ENCODE measurements at regions not wholly inside any gene's neighbourhood (a gene's known extent, or its start where the extent isn't known, plus 50 kb on each side); places are given as distances from the start of the nearest gene placed in this dataset.

- TF ChIP-seq CTCF (IDR thresholded peaks at IDR 0.05): no peak
- no peak for DNase-seq
Measured at GRCh38 chr16:86398201-86398600, 112.1 kb upstream of the FOXF1 start.

GRCh38 chr16:86398622-86399021 is 111.7 kb upstream of the FOXF1 start:
- no peak for TF ChIP-seq CTCF (IDR thresholded peaks at IDR 0.05)
- Mint-ChIP-seq H3K9me3 (no peaks in the 10 kb centered on the region), H3K4me3 (no peak overlapping the region), H3K27ac (no peak overlapping the region), H3K36me3 (ENCODE audit: low read depth) (no peaks in the 10 kb centered on the region), H3K4me1 (peaks cover 25% of the 10 kb centered on the region), H3K27me3 (ENCODE audit: low read depth, poor library complexity) (peaks cover 22% of the 10 kb centered on the region)
- no peak for DNase-seq

More at GRCh38 chr16:86398201-86398600, 112.1 kb upstream of the FOXF1 start:
- peaks cover 22% of the 10 kb centered on the region for H3K4me1 Mint-ChIP-seq
- H3K36me3 Mint-ChIP-seq (ENCODE audit: low read depth): no peaks in the 10 kb centered on the region
- H3K27ac Mint-ChIP-seq: no peak overlapping the region
- no peaks in the 10 kb centered on the region for H3K9me3 Mint-ChIP-seq
- peaks cover 23% of the 10 kb centered on the region for H3K27me3 Mint-ChIP-seq (ENCODE audit: low read depth, poor library complexity)
- H3K4me3 Mint-ChIP-seq: no peak overlapping the region

GRCh38 chr16:86401126-86401525 is 109.2 kb upstream of the FOXF1 start:
- H3K27ac Mint-ChIP-seq: no peak overlapping the region
- peaks cover 32% of the 10 kb centered on the region for H3K27me3 Mint-ChIP-seq (ENCODE audit: low read depth, poor library complexity)
- TF ChIP-seq CTCF (IDR thresholded peaks at IDR 0.05): no peak
- no peaks in the 10 kb centered on the region for H3K9me3 Mint-ChIP-seq
- no peak overlapping the region for H3K4me3 Mint-ChIP-seq
- peaks cover 32% of the 10 kb centered on the region for H3K4me1 Mint-ChIP-seq
- no peak for DNase-seq
- no peaks in the 10 kb centered on the region for H3K36me3 Mint-ChIP-seq (ENCODE audit: low read depth)

GRCh38 chr16:86403085-86403484 is 107.2 kb upstream of the FOXF1 start:
- Mint-ChIP-seq H3K9me3 (no peaks in the 10 kb centered on the region), H3K27ac (no peak overlapping the region), H3K4me3 (no peak overlapping the region), H3K36me3 (ENCODE audit: low read depth) (no peaks in the 10 kb centered on the region), H3K4me1 (peaks cover 15% of the 10 kb centered on the region), H3K27me3 (ENCODE audit: low read depth, poor library complexity) (peaks cover 34% of the 10 kb centered on the region)
- TF ChIP-seq CTCF (IDR thresholded peaks at IDR 0.05): no peak
- DNase-seq: no peak

GRCh38 chr16:86403541-86404163 is 106.7 kb upstream of the FOXF1 start:
- Mint-ChIP-seq H3K27ac (no peak overlapping the region), H3K4me1 (peaks cover 16% of the 10 kb centered on the region), H3K27me3 (ENCODE audit: low read depth, poor library complexity) (peaks cover 34% of the 10 kb centered on the region), H3K4me3 (no peak overlapping the region), H3K36me3 (ENCODE audit: low read depth) (no peaks in the 10 kb centered on the region), H3K9me3 (no peaks in the 10 kb centered on the region)
- TF ChIP-seq CTCF (IDR thresholded peaks at IDR 0.05): no peak
- no peak for DNase-seq

GRCh38 chr16:86404678-86405077 is 105.6 kb upstream of the FOXF1 start:
- H3K27ac Mint-ChIP-seq: no peak overlapping the region
- H3K4me1 Mint-ChIP-seq: peaks cover 18% of the 10 kb centered on the region
- no peaks in the 10 kb centered on the region for H3K9me3 Mint-ChIP-seq
- no peak for DNase-seq
- peaks cover 34% of the 10 kb centered on the region for H3K27me3 Mint-ChIP-seq (ENCODE audit: low read depth, poor library complexity)
- H3K4me3 Mint-ChIP-seq: no peak overlapping the region
- TF ChIP-seq CTCF (IDR thresholded peaks at IDR 0.05): no peak
- no peaks in the 10 kb centered on the region for H3K36me3 Mint-ChIP-seq (ENCODE audit: low read depth)

All from nephron progenitor cell (in vitro differentiated cells).